ENCODE measurements at regions not wholly inside any gene's neighbourhood (a gene's known extent, or its start where the extent isn't known, plus 50 kb on each side); places are given as distances from the start of the nearest gene placed in this dataset.

- intact Hi-C loops (cut with DNase I; ENCODE audit: low total_unique reads) (no loop called here), in situ Hi-C loops (cut with MboI; ENCODE audit: low pct_ligation_motif_present in 1 of 4, low pct_unique_long_range_greater_than_20kb in 1 of 4, low sequenced_read_pairs in 3 of 4) (no loop called here)
- H3K27ac ChIP-seq: no peak overlapping the region
- H3K9me3 ChIP-seq: no peaks in the 10 kb centered on the region
- DNase-seq: no peak
- TF ChIP-seq POLR2AphosphoS5 (IDR thresholded peaks at IDR 0.05): no peak
- TF ChIP-seq EP300 (IDR thresholded peaks at IDR 0.05; ENCODE audit: low read depth): no peak
- no peak for TF ChIP-seq CTCF (IDR thresholded peaks at IDR 0.05)
- TF ChIP-seq POLR2A (IDR thresholded peaks at IDR 0.05): no peak
- WGBS, 2 donors (ENCODE audit: low coverage in 1 of 2): 59 to 70% methylated on average over 6 to 9 of the region's 9 CpGs
- no peaks in the 10 kb centered on the region for H3K27me3 ChIP-seq
- no peaks in the 10 kb centered on the region for H3K36me3 ChIP-seq
- no peaks in the 10 kb centered on the region for H3K4me1 ChIP-seq
- no peak overlapping the region for H3K4me3 ChIP-seq
These were observed 1436.8 kb upstream of the PCDH9 start for GRCh38 chr13:68666774-68667397.

GRCh38 chr13:68645814-68646213 is 1415.7 kb upstream of the PCDH9 start:
- TF ChIP-seq POLR2A (IDR thresholded peaks at IDR 0.05) (no peak), EP300 (IDR thresholded peaks at IDR 0.05; ENCODE audit: low read depth) (no peak), CTCF (IDR thresholded peaks at IDR 0.05) (no peak), POLR2AphosphoS5 (IDR thresholded peaks at IDR 0.05) (no peak)
- Histone ChIP-seq H3K4me1 (no peaks in the 10 kb centered on the region), H3K36me3 (no peaks in the 10 kb centered on the region), H3K27ac (no peak overlapping the region), H3K4me3 (no peak overlapping the region), H3K27me3 (no peaks in the 10 kb centered on the region), H3K9me3 (no peaks in the 10 kb centered on the region)
- in situ Hi-C loops (cut with MboI; ENCODE audit: low pct_ligation_motif_present in 1 of 4, low pct_unique_long_range_greater_than_20kb in 1 of 4, low sequenced_read_pairs in 3 of 4): no loop called here
- intact Hi-C loops (cut with DNase I; ENCODE audit: low total_unique reads): no loop called here
- DNase-seq: no peak

DNA sequence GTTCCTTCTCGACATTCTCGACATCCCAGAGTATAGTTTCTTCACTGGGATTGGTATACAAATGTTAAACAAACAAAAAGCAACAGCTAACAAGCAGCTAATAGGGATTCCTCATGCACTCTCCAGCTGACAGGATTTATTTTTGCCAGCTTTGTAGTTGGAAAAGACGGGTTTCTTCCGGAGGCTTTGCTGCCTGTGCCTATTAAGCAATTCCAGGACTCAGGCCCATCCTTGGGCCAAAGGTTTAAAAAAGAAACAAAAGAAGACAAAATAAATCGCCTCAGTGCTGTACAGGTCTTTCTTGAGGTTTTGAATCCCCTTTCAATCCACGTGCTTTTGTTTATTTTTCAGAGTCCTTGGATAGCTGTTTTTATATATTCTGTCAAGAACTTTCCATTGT is 1414.5 kb upstream of the PCDH9 start:
- no peak overlapping the region for H3K4me3 ChIP-seq
- 31 to 52% methylated on average over 4 to 6 of the region's 6 CpGs for WGBS, 2 donors (ENCODE audit: low coverage in 1 of 2)
- H3K36me3 ChIP-seq: no peaks in the 10 kb centered on the region
- DNase-seq: no peak
- H3K27me3 ChIP-seq: no peaks in the 10 kb centered on the region
- no peaks in the 10 kb centered on the region for H3K9me3 ChIP-seq
- intact Hi-C loops (cut with DNase I; ENCODE audit: low total_unique reads): no loop called here
- H3K27ac ChIP-seq: no peak overlapping the region
- in situ Hi-C loops (cut with MboI; ENCODE audit: low pct_ligation_motif_present in 1 of 4, low pct_unique_long_range_greater_than_20kb in 1 of 4, low sequenced_read_pairs in 3 of 4): no loop called here
- no peaks in the 10 kb centered on the region for H3K4me1 ChIP-seq
- TF ChIP-seq CTCF (IDR thresholded peaks at IDR 0.05): no peak
- TF ChIP-seq POLR2AphosphoS5 (IDR thresholded peaks at IDR 0.05): no peak
- TF ChIP-seq EP300 (IDR thresholded peaks at IDR 0.05; ENCODE audit: low read depth): no peak
- TF ChIP-seq POLR2A (IDR thresholded peaks at IDR 0.05): no peak

DNA sequence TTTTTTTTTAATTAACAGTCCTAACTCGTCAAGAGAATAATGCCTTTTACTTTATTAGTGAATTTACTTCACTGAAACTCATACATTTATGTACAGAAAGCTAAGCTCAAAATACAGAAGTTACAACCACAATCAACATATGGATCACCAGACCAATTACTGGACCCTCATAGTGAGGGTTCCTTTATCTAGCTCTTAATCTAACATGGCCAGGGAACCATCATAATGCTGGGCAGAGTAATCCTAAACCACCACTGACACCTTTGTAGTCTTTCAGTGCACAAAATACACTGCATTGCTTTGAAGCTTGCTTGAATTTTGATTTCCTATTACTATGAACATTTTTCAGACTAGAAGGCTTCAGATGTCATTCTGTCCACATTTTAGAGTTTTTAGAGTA is 1406.6 kb upstream of the PCDH9 start:
- DNase-seq: no peak
- Histone ChIP-seq H3K4me3 (no peak overlapping the region), H3K9me3 (no peaks in the 10 kb centered on the region), H3K27ac (no peak overlapping the region), H3K36me3 (no peaks in the 10 kb centered on the region), H3K27me3 (no peaks in the 10 kb centered on the region), H3K4me1 (no peaks in the 10 kb centered on the region)
- TF ChIP-seq POLR2AphosphoS5 (IDR thresholded peaks at IDR 0.05) (no peak), CTCF (IDR thresholded peaks at IDR 0.05) (no peak), POLR2A (IDR thresholded peaks at IDR 0.05) (no peak), EP300 (IDR thresholded peaks at IDR 0.05; ENCODE audit: low read depth) (no peak)
- in situ Hi-C loops (cut with MboI; ENCODE audit: low pct_ligation_motif_present in 1 of 4, low pct_unique_long_range_greater_than_20kb in 1 of 4, low sequenced_read_pairs in 3 of 4): no loop called here
- intact Hi-C loops (cut with DNase I; ENCODE audit: low total_unique reads): no loop called here
- 43 to 50% methylated on average over 1 of the region's 1 CpG for WGBS, 2 donors (ENCODE audit: low coverage in 1 of 2)

Data from transverse colon (tissue), 4 donors.